HG03039 (cell line): ENCODE measurements at regions not wholly inside any gene's neighbourhood (a gene's known extent, or its start where the extent isn't known, plus 50 kb on each side); places are given as distances from the start of the nearest gene placed in this dataset.

Source experiments
- ATAC-seq: cut with Tn5 transposase; IDR thresholded peaks from one replicate; pipeline ENCODE4 v1.9.1; 2021; ENCODE audit warnings: mild to moderate bottlenecking, moderate library complexity; ENCODE audit not compliant: unreplicated experiment

DNA sequence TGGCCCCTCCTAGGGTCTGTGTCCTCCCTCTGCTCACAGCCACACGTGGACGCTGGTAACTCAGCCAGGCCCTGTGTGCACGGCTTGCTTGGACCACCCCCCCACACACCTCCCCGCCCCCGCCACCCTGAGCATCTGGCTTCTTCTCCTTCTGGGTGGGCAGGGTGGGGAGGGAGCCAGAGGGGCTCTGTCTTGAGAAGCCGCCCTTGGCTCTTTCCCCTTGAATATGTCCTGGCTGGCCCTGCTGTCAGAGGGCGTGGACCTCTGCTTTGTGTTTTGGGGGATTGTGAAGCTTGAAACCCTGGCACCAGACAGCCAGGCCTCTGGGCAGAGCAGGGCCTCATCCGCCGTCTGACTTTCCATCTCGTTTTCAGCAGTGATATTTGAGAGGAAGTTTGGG lies 72.1 kb downstream of the GLI2 start:
- no peak for ATAC-seq

DNA sequence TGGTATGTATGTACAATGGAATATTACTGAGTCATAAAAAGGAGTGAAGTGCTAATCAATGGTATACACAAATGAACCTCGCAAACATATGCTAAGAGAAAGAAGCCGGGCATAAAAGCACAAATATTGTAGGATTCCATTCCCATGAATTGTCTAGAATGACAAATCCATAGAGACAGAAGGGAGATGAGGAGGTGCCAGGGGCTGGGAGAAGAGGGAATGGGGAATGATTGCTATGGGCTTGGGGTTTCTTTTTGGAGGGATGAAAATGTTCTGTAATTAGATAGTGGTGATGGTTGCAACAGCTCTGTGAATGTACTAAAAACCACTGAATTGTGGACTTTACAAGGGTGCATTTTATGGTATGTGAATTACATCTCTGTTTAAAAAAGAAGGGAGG lies 73.5 kb downstream of the GLI2 start:
- no peak for ATAC-seq

DNA sequence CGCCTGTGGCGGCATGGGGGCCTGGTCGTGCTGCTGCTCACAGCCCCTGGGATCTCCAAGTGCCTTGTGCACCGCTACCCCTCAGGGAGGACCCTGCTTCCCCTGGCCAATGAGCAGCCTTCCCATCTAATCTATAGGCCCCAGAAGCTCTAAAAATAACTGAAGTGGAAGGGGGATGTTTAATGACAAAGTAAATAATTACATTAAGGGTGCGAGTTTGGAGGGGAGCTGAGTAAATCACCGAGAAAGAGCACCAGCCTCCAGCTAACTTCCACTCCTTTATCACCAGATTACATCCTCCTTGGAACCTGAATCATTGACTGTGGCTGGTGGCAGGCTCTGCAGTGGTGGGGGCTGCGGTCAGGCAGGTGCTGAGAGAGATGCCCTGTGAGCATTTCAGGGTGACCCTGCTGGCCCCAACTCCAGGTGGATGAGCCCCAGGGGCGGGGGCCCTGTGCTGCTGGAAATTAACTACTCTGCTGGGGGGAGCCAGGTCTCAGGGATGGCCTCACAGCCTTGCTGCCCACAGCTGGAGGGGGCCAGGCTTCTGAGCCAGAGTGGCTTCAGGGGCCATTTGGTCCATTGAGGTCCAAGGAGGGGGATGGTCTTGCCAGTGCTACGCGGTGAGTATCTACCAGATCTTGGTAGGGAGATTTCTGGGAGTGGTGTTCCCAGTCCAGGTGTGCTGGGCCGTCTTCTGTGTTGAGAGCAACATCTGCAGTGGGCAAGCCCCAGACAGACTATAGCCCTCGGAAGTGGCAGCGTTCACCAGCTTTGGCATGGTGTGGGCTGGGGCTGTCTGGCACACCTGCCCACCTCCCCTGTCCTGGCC lies 74.2 kb downstream of the GLI2 start:
- no peak for ATAC-seq

DNA sequence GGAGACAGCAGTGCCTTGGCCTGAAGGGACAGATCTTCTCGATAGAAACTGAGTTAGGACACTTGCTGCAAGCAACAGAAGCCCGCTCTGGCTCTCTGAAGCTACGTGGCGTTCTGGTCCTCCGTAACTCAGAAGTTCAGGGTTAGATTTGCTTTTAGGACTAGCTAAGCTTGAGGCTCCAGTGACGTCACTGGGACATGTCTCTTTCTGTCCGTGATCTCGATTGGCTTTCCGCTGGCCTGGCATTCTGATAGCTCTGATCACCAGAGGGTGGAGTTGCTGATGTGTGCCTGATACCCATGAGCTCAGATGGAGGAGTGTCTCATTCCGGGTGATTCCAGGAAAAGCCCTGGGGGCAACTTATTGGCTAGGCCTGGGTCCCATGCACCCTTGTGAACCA lies 75.0 kb downstream of the GLI2 start:
- no peak for ATAC-seq

DNA sequence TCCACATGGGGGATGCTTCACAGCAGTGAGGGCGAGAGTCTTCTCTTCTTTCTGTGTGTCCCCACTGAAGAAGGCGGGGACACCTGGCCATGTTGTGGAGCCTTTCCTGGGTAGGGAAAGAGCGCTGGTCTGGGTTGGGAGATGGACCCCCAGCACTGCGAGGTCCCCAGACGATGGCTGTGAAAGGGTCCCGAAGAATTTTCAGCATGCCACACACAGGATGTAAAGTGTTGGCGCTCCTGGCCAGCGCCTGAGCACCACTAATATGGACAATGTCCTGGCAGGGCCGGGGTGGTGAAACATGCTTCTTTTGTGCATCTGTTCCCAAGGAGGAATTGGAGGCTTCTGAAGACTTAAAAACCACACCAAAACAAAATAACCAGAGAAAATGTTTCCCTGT lies 77.2 kb downstream of the GLI2 start:
- no peak for ATAC-seq

DNA sequence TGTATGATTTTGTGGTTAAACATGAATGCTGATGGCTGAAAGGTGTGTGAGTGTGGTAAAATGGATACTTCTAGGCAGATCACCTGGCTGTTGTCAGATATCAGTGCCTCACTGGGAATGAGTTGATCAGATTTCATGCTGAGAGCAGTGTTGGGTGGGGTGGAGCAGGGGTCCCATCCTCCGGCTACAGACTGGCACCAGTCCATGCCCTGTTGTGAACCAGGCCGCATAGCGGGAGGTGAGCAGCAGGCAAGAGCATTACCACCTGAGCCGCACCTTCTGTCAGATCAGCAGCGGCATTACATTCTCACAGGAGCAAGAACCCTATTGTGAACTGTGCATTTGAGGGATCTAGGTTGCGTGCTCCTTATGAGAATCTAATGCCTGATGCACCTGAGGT lies 78.7 kb downstream of the GLI2 start:
- no peak for ATAC-seq

DNA sequence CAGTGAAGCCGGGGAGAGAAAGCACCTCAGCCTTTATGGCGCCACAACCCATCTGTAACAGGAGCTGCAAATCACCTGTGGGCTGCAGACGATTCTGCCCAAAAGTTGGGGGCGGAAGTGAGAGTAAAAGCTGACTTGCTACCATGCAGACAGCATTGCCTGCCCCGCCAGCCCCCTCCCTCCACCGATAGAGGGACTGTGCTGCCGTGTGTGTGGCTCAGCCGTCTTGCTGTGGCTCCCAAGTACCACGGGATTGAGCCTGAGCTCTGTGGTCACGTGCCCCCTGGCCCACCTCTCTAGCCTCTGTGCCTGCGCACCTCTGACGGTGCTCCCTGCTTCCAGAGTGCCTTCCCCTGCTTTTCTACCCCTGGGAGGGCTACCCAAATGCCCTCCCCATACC lies 79.6 kb downstream of the GLI2 start:
- no peak for ATAC-seq

DNA sequence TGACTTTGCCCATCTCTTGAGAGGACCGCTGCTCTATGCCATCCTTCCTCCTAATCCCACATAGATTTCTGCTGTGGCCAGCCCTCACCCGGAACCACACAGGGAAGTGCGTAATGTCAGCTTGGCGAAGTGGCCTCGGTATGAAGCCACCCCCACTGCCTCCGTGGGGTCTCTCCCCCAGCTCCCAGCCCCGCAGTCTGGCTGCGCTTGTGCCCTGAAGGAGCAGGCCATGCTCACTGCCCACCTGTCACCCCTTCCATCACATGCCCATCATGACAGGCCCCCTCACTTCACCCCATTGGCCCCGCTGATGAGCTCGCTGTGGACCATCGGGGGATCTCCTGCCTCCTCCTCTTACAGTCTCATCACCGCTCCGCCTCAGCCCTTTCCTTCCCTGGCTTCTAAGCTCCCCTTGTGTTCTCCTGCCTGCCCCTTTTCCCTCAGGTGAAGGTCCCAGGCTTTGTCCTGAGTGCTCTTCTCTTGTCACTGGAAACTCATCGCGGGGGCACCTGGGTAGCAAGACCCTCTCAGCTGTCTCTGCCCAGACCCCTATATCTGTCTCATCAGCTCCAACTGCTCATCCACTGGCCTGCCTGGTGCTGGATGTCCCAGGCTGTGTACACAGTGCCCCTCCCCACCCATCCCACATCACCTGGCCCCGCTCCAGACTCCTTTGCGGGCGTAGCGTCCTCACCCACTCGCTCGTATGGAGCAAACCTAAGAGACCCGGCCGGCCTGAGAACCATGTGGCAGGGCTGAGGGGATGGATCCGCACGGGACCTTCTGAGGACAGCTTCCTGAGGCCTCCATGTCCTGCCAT lies 81.7 kb downstream of the GLI2 start:
- ATAC-seq = no peak

DNA sequence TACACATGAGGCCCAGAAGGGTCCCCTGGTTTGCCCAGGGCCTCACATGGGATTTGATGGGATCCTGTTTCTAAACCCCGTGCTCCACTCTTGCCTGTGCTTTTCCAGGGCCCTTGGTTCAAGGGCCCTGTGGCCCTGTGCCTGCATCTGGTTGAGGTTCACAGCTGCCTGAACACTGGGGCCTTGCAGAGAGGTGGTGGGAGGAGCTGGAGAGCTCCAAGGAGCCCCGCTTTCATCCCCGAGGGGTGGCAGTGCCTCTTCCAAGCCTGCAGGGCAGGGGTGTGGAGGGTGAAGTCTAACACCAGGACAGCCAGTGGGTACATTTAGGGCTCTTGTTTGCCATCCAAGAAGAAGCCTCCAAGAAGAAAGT lies 82.3 kb downstream of the GLI2 start:
- no peak for ATAC-seq

DNA sequence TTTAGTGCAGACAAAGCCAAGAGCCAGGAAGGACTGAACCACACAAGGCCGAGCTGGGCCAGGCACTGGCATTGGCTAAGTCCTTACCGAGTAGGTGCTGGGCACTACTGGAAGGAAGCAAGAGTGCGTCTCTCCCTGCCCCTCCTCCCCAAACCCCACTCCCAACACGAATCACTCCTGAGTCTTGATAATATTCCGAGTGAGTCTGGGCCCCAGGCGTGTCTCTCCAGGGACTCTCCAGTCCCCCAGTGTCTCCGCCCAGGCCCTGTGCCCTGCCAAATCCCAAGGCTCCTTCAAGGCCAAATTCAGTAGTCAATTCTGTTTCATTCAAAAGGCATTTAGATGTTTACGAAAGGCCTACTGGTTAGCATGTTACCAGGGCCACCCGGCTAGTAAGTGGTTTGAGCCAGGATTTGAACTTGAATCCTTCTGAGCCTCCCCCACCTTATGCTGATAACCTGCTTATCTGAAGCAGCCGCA lies 82.8 kb downstream of the GLI2 start:
- ATAC-seq = no peak

DNA sequence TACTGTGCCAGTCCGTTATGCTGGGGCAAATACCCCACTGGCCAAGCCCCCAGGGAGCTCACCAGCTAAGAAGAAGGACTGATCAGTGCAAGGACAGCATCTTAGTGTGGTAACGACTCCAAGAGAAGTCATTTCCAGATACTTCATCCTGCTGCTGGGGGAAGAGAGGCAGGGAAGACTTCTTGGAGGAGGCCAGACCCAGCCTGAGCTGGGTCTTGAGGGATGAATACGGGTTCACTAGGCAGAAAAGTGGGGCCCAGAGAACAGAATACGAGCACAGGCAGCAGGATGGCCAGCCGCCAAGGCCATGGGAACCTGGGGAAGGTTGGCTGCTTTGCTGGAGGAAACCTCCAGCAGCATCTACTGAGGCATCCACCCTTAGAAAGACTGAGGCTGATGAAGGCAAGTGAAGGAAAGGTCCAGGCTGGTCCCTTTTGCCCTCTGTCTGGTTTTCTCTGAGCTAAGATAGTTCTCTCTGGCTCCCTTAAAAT lies 84.1 kb downstream of the GLI2 start:
- ATAC-seq = no peak

DNA sequence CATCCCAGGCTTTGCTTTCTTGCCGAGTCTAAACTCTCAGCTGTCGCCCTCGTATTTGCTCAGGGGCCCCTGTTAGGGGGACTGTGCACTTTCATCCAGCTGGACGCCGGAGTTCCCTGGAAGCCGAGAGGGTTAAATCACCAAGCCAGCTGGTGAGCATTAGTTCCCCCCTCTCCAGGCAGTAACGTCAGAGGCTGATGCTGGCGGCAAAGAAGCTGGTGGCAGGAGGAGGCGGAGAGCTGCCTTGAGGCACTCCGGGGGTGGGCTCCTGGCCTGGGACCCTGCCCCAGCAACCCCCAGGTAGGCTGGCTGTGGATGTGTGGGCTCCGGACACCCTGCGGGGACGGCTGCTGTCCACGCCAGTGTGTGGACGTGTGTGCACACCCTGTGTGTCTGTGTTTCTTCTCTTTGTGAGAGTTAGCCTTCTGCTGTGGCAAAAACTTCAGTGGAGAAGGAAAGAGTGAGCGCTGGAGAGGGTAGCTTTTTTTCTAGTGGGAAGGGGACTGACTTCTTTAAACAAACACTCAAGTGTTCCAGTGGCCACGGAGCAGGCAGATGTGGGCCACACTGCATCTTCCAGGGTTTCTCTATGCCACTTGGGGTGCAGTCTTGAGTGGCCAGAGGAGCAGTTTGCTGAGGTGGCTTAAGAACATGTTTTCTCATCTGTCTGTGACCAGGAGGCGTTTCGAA lies 84.7 kb downstream of the GLI2 start:
- ATAC-seq = no peak

DNA sequence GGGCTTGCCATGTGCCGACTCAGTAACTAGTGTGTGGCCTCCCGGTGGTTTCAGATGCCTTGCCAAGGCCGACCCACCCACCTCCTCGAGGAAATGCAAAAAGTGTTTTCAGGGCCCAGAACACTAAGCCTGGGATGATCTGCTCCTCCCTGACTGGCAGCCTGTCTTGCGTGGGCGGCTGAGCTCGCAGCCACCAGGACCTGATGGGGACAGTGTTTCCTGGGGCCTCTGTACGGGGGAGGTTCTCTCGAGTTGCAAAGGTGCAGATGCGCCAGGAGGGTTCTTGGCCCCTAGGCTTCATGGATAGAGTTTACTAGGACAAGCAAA lies 85.2 kb downstream of the GLI2 start:
- ATAC-seq = no peak

DNA sequence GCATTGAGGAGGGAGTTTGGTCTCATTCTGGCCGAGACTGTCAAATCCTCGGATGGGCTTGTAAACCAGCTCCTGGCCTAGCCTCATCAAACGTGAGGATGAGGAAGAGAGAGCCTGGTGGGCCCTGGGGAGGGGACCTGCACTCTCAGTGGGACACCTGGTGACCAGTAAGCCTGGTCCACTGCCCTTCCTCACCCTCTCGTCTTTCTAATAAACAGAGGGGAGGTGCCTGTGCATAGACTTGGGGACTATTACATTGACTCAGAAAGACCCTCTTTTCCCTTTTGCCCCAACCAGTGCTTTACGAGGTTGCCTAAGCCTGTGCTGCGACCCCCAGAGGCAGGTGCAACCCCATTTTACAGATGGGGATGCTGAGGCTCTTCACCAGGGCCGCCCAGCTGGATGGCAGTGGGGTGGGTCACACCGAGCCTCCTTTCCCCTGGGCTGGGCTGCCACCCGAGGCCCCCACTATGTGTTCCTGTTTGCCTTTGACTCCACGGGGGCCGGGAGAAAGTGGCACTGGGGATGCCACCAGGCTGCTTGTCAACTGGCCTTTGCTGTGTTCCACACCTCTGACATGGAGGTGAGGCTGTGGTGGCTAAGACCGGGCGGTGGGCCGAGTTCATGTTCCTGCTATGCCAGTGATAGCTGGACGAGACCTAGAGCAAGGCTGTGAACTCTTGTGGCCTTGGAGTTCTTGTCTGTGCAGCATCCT lies 85.9 kb downstream of the GLI2 start:
- ATAC-seq = no peak

DNA sequence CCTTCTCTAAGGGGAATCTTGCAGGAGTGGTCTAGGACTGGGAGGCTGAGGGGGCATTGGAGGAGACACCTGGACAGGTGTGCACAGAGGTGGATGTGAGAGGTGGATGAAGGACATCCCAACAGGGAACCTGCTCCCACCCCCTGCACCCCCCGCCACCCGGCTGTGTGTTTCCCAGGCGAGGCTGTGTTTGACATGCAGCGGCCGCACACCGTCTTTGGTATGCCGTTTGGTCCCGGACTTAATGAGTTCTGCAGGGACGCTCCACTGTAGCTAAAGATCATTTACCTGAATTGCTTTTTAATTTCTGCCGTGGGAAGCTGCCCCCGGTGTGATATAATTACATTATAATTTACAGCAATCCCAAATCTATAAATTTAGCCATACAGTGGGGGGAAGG lies 87.3 kb downstream of the GLI2 start:
- ATAC-seq = no peak

DNA sequence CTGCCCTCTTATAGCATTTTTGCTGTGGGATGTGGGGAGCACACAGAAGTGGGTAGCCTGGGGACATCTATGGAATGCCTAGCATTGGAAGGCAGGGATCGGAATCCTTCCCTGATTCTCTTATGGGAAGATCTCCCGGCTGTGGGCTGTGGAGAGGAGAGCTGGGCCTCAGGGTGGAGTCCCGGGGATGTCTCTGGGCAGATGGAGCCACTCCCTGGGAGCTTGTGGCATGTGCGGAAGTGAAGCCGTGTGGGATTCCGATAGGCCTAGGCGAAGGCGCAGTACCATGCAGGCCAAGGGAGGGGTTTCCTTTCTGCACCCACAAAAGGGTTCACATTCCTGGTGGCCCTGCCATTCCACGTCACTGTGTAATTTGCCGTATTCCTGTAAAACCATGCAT lies 87.9 kb downstream of the GLI2 start:
- no peak for ATAC-seq

DNA sequence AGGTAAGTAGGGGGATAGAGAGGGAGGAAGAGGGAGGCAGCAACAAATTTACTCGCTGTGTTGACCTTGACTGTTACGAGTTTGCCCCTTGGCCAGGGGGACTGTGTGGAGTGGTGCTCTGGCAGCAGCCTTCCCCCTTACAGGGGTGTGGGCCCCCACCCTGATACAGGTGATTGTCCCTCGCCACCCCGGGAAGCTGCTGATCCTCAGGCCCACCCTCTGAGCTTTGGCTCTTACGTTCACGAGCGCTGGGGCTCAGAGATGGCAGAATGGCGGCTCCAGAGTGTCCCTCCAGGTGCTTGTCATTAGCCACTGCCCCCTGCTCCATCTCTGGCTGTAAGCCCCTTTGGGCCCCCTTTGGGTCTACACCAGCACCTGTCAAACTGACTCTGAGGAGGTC lies 88.6 kb downstream of the GLI2 start:
- no peak for ATAC-seq

DNA sequence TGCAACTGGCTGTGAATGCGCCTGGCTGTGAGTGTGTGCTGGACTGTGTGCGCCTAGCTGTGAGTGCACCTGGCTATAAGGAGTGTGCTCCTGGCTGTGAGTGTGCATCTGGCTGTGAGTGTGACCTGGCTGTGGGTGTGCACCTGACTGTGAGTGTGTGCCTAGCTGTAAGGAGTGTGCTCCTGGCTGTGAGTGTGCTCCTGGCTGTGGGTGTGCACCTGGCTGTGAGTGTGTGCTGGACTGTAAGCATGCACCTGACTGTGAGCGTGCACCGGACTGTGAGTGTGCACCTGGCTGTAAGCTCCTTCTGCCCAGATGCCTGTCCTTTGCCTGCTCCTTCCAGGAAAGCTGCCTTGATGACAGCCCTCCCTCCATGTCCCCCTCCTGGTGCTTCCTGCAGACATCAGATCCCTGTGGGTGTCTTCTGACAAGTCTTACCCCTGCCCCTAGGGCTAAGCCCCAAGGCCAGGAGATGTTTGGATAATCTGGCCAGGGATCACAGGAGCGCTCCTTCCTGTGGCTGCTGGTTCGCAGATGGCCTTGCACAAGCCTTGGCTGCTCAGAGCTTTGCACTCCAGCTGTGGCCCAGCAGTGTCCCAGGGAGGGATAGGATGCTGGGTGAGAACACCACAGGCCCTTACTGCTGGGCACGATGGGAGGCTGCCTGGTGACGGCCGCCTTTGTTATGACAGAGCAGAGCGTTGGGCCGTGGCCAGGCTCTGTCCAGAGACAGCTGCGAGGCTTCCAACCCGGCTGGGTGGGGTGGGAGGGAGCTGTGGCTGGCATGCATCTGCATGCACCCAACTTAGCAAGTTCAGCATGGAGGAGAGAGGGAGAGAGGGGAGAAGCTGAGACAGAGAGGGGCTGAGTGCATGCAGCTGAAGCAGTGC lies 89.9 kb downstream of the GLI2 start:
- no peak for ATAC-seq

DNA sequence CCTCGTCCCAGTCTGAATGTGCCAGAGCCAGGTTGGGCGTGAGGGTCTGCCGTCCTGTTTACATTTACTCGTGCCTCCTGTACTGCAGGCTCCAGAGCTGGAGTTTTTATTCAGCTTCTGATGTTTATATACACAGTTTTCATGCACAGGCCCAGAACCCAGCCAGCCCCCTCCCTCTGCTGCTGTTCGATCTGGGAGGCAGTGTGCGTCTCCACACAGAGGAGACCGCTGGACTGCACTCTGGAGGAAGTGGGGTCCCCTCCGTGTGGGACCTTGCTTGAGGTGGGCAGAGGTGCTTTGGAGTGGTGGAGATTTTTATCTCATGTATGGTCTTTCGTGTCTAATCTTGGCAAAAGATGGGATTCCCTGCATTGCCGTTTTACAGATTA lies 90.6 kb downstream of the GLI2 start:
- ATAC-seq = no peak
